ENCODE measurements at regions not wholly inside any gene's neighbourhood (a gene's known extent, or its start where the extent isn't known, plus 50 kb on each side); places are given as distances from the start of the nearest gene placed in this dataset.

GRCh38 chr3:5980475-5980874 lies 793.0 kb downstream of the EDEM1 start:
- no peak for TF ChIP-seq CTCF (IDR thresholded peaks at IDR 0.05; ENCODE audit: extremely low read depth in 1 of 2, insufficient read depth in 1 of 2, low read depth in 1 of 2, low read length in 2 of 2)
- no peak for TF ChIP-seq POLR2AphosphoS5 (IDR thresholded peaks at IDR 0.05; ENCODE audit: insufficient read depth, low read depth, low read length)

Data from endothelial cell of umbilical vein (primary cell).